VCaP (cell line): ENCODE measurements at regions not wholly inside any gene's neighbourhood (a gene's known extent, or its start where the extent isn't known, plus 50 kb on each side); places are given as distances from the start of the nearest gene placed in this dataset.

Experiments used
- H3K27ac ChIP-seq: fragments of 450-650 bp; 2 replicates; pipeline ENCODE4 v1.5.1; 2017
- TF ChIP-seq, protein P1 (sequence below): fragments of 450-650 bp; conservative IDR thresholded peaks from 2 replicates; pipeline ENCODE4 v1.5.1; 2017; ENCODE audit warnings: mild to moderate bottlenecking, moderate library complexity

DNA sequence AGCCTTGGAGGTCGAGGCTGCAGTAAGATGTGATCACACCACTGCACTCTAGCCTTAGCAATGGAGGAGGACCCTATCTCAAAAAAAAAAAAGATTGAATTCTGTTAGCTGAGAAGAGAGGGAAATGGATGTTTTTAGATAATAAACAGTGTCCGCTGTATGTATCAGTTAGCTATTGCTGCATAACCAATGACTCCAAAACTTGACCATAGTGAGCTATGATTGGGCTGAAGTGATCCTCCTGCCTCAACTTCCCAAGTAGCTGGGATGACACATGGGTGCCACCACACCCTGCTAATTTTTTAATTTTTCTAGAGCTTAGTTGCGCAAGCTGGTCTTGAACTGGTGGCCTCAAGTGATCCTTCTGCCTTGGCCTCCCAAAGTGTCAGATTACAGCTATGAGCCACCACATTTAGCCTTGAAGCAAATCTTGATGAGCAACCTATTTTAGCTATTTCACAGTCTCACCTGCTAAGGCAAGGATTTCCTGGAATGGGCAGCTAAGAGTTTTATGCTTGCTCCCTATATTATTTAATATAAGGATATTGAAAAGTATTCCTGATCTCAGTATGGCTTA lies 68.3 kb upstream of the ATF7IP2 start:
- no peak overlapping the region for H3K27ac ChIP-seq
- TF ChIP-seq, protein P1, sequence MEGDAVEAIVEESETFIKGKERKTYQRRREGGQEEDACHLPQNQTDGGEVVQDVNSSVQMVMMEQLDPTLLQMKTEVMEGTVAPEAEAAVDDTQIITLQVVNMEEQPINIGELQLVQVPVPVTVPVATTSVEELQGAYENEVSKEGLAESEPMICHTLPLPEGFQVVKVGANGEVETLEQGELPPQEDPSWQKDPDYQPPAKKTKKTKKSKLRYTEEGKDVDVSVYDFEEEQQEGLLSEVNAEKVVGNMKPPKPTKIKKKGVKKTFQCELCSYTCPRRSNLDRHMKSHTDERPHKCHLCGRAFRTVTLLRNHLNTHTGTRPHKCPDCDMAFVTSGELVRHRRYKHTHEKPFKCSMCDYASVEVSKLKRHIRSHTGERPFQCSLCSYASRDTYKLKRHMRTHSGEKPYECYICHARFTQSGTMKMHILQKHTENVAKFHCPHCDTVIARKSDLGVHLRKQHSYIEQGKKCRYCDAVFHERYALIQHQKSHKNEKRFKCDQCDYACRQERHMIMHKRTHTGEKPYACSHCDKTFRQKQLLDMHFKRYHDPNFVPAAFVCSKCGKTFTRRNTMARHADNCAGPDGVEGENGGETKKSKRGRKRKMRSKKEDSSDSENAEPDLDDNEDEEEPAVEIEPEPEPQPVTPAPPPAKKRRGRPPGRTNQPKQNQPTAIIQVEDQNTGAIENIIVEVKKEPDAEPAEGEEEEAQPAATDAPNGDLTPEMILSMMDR, result no peak

DNA sequence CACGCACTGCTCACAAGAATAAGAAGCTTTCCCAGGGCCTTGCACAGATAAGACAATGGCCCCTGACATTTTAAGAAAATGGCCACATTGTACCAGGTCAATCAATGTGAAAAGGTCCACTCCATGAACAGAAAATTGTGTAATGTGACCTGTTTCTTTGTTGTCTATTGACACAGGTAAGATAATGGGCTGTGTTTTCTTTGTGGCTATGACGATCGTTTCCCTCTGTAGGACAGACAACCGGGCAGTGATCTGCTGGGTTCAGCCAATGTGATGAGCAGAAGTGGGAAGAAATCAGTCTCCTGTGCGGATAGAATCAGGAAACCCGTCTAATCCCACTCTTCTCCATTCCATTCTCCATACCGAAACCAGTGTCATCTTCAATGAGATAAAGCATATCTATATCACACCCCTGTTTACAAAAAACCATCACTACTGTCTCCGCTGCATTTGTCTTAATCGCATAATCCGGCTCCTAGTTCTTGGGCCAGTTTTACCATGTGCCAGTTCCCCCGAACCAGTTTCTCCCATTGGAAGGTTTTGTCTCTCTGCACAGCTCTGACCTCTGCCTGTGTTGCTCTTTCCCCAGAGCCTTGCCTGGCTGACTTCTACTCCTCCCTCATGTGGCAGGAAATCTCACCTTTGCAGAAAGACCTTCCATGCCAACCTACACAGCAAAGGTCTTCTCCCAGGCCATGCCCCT lies 66.9 kb upstream of the ATF7IP2 start:
- H3K27ac ChIP-seq, result no peak overlapping the region
- TF ChIP-seq, protein P1, result no peak

DNA sequence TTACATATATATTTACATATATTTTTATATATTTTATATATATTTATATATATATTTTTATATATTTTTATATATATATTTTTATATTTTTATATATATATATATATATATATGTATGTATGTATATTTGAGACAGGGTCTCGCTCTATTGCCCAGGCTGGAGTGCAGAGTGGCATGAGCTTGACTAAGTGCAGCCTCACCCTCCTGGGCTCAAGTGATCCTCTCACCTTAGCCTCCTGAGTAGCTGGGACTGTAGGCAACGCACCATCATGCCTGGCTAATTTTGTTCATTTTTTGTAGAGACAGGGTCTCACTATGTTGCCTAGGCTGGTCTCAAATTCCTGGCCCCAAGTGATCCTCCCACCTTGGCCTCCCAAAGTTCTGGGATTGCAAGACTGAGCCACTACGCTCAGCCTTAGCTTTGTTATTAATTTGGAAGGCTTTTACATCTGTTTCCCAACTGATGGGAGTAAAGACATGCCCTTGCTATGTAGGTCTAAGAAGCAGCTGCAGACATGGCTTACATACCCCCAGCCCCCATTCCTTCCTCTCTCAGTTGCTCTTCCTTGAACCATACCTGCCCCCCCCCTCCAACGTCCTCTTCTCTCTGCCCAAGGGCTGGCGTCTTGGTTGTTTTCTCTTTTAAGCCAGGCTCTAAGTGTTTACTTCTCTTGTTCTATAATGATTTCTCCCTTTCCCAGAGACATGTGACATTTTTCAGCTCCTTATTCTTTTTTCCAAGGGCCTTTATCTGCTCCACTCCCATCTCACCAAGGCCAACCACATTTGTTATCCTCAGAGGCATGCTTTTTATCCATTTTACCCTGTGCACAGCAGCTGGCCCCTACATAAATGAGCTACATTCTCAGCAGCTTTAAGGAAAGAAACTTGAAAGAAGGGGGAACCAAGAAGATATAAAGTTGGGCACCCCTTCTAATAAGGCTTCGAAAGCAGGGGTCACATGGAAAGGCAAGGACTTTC lies 64.2 kb upstream of the ATF7IP2 start:
- TF ChIP-seq, protein P1, result no peak
- H3K27ac ChIP-seq, result no peak overlapping the region

DNA sequence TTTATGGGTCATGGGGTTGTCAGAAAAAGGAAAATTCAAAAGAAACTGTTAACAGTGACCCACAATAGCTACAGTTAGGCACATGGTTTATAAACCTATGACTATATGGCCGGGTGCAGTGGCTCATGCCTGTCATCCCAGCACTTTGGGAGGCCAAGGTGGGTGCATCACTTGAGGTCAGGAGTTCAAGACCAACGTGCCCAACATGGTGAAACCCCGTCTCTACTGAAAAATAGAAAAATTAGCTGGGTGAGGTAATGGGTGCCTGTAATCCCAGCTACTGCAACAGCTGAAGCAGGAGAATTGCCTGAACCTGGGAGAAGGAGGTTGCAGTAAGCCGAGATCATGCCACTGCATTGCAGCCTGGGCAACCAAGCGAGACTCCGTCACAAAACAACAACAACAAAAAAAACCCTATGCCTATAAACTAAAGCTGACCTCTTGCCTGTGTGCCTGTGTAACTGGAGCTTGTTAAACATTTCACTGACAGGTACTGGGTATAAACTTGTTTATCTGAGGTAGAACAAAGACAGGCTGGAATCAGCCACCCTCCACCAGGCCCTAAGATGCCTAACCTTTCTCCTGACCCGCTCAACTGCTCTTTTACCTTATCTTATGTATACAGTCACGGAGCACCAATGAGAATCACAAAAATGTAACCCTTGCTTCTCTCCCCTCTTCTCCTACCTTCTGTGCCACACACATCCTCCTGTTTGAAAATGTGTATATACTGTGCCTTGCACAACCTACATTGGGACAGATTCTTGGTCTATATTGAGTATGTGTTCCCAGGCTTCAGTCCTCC lies 62.9 kb upstream of the ATF7IP2 start:
- no peak overlapping the region for H3K27ac ChIP-seq
- TF ChIP-seq, protein P1, result no peak

DNA sequence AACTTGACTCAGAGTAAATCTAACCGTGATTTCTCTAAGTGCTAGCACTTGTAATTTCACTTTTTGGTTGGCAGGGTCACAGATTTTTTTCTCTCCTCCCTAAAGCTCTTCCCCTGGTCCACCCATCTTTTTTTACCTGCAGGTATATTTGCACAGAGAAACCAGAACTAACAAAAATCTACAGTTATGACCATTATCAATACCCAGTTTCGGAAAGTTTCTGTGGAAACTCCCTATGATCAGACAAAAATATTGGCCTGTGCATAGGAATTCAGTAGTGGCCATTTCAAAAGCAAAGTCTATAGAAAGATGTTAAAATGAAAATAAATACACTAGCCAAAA lies 62.4 kb upstream of the ATF7IP2 start:
- TF ChIP-seq, protein P1, result no peak
- H3K27ac ChIP-seq, result no peak overlapping the region

DNA sequence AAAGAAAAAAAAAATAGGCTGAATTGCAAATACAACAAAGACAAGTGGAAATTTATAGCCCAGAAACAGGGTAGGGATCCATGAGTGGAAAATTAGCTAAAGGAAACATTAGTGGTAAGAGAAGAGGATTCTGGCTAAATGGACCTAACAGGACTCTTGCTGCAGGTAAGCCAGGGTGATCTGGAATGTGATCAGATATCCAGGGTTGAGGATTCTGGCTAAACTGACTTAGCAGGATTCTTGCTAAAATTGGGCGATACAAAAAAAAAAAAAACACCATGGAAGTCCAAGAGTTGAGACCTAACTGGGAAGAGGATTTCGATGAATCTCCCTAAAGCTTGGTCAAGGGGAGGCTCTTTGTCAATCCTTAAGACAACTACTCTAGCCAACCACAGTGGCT lies 61.7 kb upstream of the ATF7IP2 start:
- TF ChIP-seq, protein P1, result no peak
- H3K27ac ChIP-seq, result no peak overlapping the region
